IPS DF 4.7 (cell line): ENCODE measurements at regions not wholly inside any gene's neighbourhood (a gene's known extent, or its start where the extent isn't known, plus 50 kb on each side); places are given as distances from the start of the nearest gene placed in this dataset.

Experiments
- DNase-seq: peaks from one replicate; pipeline ENCODE4 v3.0.0-alpha.2; 2013; ENCODE audit warnings: low spot score; ENCODE audit errors: extremely low read depth

DNA sequence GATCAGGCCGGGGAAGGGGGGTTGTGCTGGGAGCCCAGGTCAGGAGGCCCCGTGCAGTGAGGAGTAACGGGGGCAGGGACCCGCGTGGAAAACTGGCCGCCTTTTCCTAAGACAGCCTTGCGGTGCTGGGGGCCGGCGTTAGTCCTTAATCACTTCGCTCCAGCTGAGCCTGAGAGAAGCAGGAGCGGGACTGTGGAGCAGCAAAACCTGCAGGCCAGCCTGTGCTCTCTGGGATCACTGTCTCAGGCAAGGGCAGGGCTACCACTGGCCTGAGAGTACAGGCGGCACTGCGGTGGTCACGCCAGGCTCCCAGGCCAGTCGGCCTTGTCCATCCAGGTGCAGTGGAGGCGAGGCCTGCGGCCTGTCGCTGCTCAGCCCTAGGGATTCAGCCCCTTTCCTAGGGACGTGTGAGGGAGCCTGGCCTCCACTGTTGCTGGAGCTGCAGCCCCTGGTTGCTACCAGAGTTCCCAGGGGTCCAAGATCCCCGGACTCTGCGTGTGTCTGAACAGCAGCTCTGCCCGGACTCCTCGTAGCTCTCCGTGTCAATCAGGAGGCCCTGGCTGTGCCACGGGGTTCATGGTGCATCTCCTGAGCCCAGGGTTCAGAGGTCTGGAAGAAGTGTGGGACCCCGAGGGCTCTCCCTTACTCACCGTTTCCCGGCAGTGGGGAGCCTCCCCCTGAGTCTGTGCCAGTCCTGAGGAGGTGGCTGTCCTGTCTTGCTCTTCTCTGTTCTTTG is 2141.7 kb upstream of the TENM3 start:
- DNase-seq = no peak

GRCh38 chr4:180103794-180104193 is 2139.4 kb upstream of the TENM3 start:
- DNase-seq = no peak

GRCh38 chr4:180105362-180105761 is 2137.8 kb upstream of the TENM3 start:
- DNase-seq = no peak

DNA sequence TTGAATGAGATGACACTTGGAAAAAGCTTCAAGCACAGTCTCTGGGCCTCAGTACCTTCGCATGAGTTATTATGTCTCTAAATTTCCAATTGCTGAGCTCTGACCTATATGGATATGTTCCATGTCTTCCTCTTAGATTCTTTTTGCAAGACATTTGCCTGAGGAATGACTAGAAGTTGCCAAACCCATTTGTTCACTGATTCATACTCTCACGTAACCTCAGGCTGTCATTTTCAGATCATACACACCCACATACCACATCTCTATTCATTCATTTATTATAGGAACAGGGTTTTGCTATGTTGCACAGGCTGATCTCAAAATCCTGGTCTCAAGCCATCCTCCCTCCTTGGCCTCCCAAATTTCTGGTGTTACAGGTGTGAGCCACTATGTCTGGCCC is 2137.1 kb upstream of the TENM3 start:
- no peak for DNase-seq

DNA sequence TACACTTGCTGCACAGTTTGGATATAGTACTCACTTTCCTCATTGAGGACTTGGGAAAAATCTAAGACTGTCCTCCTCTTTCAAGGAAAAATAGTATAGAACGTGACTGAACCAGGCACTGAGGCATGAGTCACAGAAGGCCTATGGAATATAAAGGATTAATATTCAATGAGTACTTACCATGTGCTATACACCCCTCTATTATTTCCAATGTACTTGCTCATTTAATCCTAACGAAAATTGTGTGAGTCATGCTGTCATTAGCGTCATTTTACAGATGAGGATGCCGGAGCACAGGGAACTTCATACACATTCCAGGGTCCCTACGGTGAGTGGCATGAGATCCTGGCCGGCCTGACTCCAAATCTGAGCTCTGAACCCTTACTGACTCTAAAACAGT is 2136.2 kb upstream of the TENM3 start:
- DNase-seq = no peak

- no peak for DNase-seq
Observed at GRCh38 chr4:180116840-180117239, 2126.4 kb upstream of the TENM3 start.

DNA sequence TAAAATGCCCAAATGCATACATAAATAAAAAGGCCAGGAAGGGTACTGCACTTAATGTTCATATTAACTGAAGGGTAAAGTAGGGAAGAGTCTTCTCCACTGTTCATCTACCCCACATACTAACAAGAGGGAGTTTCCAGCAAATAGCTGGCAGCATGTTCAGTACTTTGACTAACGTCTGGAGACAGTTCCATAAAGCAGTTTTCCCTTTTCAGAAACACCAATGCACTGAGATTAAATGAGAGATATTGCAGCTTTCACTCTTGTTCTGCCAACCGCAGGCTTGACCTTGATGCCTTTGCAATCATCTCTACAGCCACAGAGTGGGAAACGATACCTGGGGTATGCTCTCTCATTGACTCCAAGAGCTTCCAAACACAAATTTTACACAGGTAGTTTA is 2123.1 kb upstream of the TENM3 start:
- no peak for DNase-seq

- no peak for DNase-seq
Observed at GRCh38 chr4:180134091-180134866, 2108.9 kb upstream of the TENM3 start.

DNA sequence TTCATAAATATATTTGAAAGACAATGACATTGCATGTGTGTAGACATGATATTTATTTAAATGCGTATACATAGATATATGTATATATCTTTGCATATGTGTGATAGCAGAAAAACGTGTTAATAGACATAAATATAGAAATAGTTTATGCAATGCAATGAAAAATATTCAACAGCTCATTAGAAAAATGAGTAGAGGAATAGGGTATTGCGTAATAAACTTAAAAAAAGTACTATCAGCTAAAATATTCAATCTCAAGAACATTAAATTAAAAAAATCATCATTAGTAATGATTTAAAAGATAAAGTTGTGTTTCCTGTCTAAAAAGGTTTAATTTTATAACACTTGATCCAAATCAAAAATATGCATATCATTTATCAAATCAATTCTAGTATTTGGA is 2101.5 kb upstream of the TENM3 start:
- DNase-seq = no peak

DNA sequence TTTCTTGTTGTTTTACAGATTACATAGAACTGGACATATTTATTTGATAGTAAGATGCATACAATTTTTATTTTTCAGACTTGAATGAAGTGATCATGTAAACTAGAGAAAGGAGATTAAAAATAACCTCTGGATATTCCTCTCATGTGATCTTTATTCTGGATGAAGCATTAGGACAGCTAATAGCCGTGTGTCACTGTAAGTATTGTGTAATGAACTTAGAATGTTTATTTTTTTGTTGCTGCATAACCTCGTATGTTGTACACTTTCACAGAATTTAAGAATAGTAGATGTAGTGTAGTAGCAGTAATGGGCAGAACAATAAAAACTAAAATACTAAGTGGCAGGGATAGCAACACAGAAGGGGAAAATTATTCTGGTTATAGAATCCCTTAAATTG is 2094.5 kb upstream of the TENM3 start:
- DNase-seq = no peak

DNA sequence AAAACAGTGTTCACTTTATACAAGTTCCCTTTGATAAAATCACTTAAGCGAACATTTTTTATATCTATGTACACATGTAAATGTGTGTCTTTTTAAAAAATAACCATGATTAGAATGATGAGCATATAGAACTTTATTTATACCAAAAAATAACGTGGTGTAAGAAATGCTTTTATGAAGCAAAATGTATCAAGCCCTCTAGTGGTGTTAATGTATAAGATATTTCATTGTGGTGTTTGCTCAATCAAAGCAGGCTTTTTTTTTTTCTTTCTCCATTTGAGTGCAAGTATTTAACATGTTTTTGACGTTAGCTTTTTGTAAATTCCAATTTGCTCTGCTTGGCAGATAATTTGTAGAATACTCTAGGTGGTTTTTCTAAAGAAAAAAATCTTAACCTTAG is 2092.4 kb upstream of the TENM3 start:
- no peak for DNase-seq

GRCh38 chr4:180152831-180153230 is 2090.4 kb upstream of the TENM3 start:
- no peak for DNase-seq

GRCh38 chr4:180153587-180153986 is 2089.6 kb upstream of the TENM3 start:
- DNase-seq = no peak

DNA sequence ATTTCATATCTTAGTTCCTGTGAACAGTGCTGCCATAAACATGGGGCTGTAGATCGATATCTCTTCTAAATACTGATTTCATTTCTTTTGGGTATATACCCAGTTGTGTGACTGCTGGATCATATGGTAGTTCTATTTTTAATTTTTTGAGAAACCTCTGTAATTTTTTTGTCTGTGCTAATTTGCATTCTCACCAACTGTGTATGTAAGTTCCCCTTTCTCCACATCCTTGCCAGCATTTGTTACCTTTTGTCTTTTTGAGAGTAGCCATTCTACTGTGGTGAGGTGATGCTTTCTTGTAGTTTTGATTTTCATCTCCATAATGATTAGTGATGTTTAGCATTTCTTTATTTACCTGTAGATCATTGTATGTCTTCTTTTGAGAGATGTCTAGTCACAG is 2086.5 kb upstream of the TENM3 start:
- no peak for DNase-seq

- no peak for DNase-seq
Observed at GRCh38 chr4:180160195-180160983, 2082.8 kb upstream of the TENM3 start.

DNA sequence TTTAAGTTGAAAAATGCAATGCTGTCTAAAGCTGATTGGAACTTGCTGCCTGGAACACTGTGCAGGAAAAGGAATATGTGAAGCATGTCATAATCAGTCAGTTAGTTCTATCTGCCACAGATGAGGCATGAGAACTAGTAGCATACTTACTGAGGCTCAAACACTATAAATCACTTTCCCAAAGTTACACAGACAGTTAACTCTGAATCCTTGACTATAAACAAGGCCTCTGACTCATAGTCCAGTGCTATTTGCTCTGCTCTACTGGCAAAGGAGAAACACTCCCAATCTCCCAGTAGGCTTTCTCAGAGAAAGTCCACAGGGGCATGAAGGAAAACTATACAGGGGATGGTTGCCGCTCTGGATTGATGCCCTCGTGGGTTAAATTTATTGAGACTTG is 2078.4 kb upstream of the TENM3 start:
- no peak for DNase-seq

DNA sequence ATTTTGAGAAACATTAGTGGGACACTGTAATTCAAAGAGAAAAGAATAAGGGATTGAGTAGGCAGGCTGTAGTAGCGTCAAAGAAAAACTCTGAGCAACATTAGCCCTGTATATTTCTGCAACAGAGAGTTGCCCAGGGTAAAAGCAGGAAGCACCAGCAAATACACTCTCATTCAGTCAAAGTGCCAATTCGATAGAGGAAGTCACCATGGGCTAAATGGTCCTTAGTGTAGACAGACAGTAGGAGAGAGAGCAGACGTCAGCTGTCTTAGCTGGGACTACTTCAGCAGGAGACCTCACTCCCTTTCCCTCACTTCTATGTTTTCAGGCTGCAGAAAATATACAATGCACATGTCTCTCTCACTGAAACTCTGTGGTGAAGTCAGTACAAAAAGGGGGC is 2073.8 kb upstream of the TENM3 start:
- no peak for DNase-seq

GRCh38 chr4:180169966-180170365 is 2073.2 kb upstream of the TENM3 start:
- no peak for DNase-seq

DNA sequence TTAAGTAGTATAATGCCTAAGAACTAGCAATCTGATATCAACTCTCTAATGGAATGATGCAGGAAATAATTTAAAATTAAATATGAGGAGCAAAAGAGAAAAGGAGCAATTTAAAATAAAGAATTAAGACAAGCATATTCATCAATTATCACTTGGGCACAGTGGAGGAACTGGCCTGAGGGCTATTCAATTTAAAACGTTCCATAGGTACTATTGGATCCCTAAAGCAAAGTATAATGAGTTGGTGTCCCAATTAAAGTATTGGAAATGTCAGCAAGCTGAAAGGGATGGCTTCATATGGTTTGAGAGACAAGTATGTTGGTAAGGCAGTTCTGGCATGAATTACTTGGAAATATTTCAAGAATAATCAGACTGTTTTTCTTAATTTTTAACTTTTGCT is 2064.1 kb upstream of the TENM3 start:
- no peak for DNase-seq

GRCh38 chr4:180189666-180190065 is 2053.5 kb upstream of the TENM3 start:
- no peak for DNase-seq

- no peak for DNase-seq
Observed at GRCh38 chr4:180190382-180190781, 2052.8 kb upstream of the TENM3 start.

DNA sequence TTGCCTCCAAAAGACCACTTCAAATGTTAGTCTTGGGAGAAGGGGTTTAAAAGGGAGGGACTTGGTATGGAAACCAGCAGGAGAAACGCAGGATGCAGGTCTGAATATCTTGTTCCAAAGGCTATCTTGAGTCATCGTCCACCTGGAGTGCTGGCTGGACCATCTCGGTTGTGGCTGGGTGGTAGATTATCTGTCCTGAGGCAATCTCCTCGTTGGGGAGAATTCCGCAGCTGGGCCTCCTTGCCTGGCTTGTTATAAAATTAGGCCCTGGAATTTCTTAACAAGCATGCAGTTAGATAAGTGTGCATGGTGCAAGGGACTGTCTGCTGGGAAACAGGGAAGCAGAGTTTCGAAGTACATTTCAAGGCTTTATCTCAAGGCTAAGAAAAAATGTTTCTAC is 2045.7 kb upstream of the TENM3 start:
- DNase-seq = no peak
